GM18507 (cell line): ENCODE measurements at regions not wholly inside any gene's neighbourhood (a gene's known extent, or its start where the extent isn't known, plus 50 kb on each side); places are given as distances from the start of the nearest gene placed in this dataset.

Experiments used
- DNase-seq: peaks from one replicate; pipeline ENCODE4 v3.0.0; 2011; ENCODE audit warnings: low read depth; ENCODE audit not compliant: insufficient read length; ENCODE audit errors: extremely low spot score
- FAIRE-seq: peaks from 2 replicates; lab custom pipeline; 2011; peaks lifted over from hg19 to GRCh38; lab: Jason Lieb, UNC

GRCh38 chr6:1540864-1541521, 68.7 kb upstream of the FOXC1 start:
- no peak for FAIRE-seq
- DNase-seq, result no peak

- no peak for DNase-seq
- no peak for FAIRE-seq
These were observed 67.4 kb upstream of the FOXC1 start for GRCh38 chr6:1542335-1542734.

DNA sequence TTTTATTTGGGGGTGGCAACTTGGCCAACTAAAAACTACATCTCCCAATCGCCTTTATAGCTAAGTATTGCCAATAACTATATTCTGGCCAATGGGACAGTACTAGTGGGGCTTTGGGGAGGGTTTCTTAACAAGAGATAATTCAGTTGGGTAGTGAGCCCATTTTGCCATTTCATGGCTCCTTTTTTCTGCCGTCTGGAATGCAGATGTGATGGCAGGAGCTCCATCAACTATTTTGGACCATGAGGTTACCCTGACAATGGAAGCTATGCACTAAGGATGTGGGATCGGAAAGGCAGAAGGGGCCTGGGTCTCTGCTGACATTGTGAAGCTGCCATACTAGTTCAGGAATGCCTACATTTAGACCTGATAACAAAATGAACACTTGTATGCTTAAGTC, 67.0 kb upstream of the FOXC1 start:
- DNase-seq, result no peak
- no peak for FAIRE-seq

- FAIRE-seq (no peak), DNase-seq (no peak)
These were observed 65.7 kb upstream of the FOXC1 start for GRCh38 chr6:1544000-1544399.

DNA sequence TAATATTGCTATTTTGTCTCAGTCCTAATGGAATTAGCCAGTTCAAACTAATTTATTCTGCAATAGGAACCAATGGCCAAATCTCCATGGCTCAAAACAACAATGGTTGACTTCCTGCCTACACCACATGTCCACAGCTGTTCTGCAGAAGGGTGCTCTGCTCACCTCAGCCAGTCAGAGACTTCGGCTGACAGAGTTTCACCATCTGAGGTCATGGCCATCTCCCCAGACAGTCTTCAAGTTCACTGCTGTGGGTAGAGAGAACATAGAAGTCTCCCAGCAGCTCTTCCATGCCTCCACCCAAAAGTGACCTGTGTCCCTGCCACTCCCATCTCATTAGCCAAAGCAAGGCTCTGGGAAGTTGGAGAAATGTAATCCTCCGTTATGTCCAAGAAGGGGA, 65.1 kb upstream of the FOXC1 start:
- FAIRE-seq (no peak), DNase-seq (no peak)

GRCh38 chr6:1545654-1546053, 64.1 kb upstream of the FOXC1 start:
- DNase-seq, result no peak
- no peak for FAIRE-seq

GRCh38 chr6:1547785-1548184, 61.9 kb upstream of the FOXC1 start:
- no peak for DNase-seq
- FAIRE-seq, result no peak

- DNase-seq (no peak), FAIRE-seq (no peak)
These were observed 58.5 kb upstream of the FOXC1 start for GRCh38 chr6:1551249-1551648.

DNA sequence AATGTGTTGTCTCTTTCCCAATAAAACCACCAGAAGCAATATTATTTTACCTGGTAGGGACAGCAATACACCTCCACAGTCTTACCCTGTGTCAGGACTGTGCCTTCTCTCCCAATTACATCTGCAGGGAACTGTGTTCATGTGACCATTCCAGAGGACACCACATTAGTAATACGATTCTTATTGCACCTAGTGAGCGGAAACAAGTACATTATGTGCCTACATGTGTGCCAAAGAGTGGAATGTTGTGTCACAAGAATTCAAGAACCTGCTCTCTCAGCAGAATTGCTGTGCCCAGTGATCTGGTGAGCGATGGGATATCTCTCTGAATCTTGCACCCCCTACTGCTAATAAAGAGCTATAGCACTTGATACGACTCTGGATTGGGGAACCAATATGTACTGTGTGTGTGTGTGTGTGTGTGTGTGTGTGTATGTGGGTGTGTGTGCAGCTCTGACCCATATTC, 57.4 kb upstream of the FOXC1 start:
- FAIRE-seq (no peak), DNase-seq (no peak)

- DNase-seq, result no peak
- FAIRE-seq, result no peak
These were observed 56.1 kb upstream of the FOXC1 start for GRCh38 chr6:1553562-1554083.

DNA sequence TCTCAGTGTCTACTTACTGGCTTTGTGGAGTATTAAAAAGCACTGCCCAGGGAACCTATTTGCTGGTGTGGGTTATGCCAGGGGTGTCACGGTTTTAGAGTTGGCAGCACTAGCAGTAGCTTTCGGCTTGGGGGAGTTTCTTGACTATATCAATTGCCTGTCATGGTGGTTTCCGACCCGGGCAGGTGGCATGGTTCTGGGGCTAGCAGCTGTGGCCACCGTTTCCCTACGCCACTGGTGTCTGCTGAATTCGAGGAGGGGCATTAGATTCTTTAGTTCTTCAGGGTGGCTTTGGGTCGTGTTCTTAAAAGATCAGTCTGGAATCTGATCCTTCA, 55.6 kb upstream of the FOXC1 start:
- FAIRE-seq (no peak), DNase-seq (no peak)

- DNase-seq, result no peak
- FAIRE-seq, result no peak
These were observed 55.0 kb upstream of the FOXC1 start for GRCh38 chr6:1554476-1555310.

DNA sequence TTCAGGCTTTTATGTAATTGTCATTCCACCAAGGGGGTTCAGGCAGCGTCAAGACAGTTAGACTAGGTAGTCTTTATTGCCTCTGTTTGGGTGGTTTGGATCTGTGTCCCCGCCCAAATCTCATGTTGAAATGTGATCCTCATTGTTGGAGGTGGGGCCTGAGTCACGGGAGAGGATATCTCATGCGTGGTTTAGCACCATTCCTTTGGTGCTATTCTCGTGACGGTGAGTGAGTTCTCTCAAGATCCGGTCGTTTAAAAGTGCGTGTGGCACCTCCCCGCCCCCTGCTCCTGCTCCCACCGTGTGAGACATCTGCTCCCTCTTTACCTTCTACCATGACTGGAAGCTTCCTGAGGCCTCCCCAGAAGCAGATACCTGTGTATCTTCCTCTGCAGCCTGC, 51.3 kb upstream of the FOXC1 start:
- DNase-seq (no peak), FAIRE-seq (no peak)
